Nucleus accumbens (tissue), 56 donors: ENCODE measurements at regions not wholly inside any gene's neighbourhood (a gene's known extent, or its start where the extent isn't known, plus 50 kb on each side); places are given as distances from the start of the nearest gene placed in this dataset.

Experiments used
- DNase-seq, 56 donors: peaks; one replicate each; lab custom pipeline; 2025; lab: John Stamatoyannopoulos, UW

GRCh38 chr3:69579306-69580041 lies 159.8 kb upstream of the MITF start:
- no peak for DNase-seq

GRCh38 chr3:69569520-69569919 lies 169.7 kb upstream of the MITF start:
- no peak for DNase-seq

GRCh38 chr3:69568951-69569350 lies 170.3 kb upstream of the MITF start:
- DNase-seq: no peak

GRCh38 chr3:69568458-69568857 lies 170.8 kb upstream of the MITF start:
- no peak for DNase-seq

GRCh38 chr3:69567710-69568052 lies 171.6 kb upstream of the MITF start:
- no peak for DNase-seq

- DNase-seq: no peak
These were observed 172.1 kb upstream of the MITF start for GRCh38 chr3:69567023-69567709.

GRCh38 chr3:69566275-69566674 lies 173.0 kb upstream of the MITF start:
- no peak for DNase-seq

- DNase-seq: no peak
These were observed 173.9 kb upstream of the MITF start for GRCh38 chr3:69565316-69565715.

GRCh38 chr3:69563981-69564380 lies 175.3 kb upstream of the MITF start:
- no peak for DNase-seq

- DNase-seq: no peak
These were observed 176.1 kb upstream of the MITF start for GRCh38 chr3:69563151-69563550.

- DNase-seq: no peak
These were observed 176.1 kb upstream of the FRMD4B start for GRCh38 chr3:69562020-69562419.

- no peak for DNase-seq
These were observed 174.9 kb upstream of the FRMD4B start for GRCh38 chr3:69560818-69561217.

- no peak for DNase-seq
These were observed 174.2 kb upstream of the FRMD4B start for GRCh38 chr3:69560116-69560515.

- DNase-seq: peak in 8 of 56 donors; percentile 8 to 35 (median 14)
These were observed 173.0 kb upstream of the FRMD4B start for GRCh38 chr3:69558912-69559311.

- DNase-seq: no peak
These were observed 168.7 kb upstream of the FRMD4B start for GRCh38 chr3:69554576-69554975.

- no peak for DNase-seq
These were observed 168.0 kb upstream of the FRMD4B start for GRCh38 chr3:69553888-69554287.

- no peak for DNase-seq
These were observed 161.6 kb upstream of the FRMD4B start for GRCh38 chr3:69547461-69547880.

GRCh38 chr3:69542805-69543429 lies 157.0 kb upstream of the FRMD4B start:
- no peak for DNase-seq

- DNase-seq: peak in 55 of 56 donors; percentile 13 to 91 (median 78)
These were observed 156.4 kb upstream of the FRMD4B start for GRCh38 chr3:69542089-69542804.

GRCh38 chr3:69541711-69542088 lies 155.8 kb upstream of the FRMD4B start:
- DNase-seq: peak in 18 of 56 donors; percentile 11 to 63 (median 44)
